ENCODE measurements at regions not wholly inside any gene's neighbourhood (a gene's known extent, or its start where the extent isn't known, plus 50 kb on each side); places are given as distances from the start of the nearest gene placed in this dataset.

DNA sequence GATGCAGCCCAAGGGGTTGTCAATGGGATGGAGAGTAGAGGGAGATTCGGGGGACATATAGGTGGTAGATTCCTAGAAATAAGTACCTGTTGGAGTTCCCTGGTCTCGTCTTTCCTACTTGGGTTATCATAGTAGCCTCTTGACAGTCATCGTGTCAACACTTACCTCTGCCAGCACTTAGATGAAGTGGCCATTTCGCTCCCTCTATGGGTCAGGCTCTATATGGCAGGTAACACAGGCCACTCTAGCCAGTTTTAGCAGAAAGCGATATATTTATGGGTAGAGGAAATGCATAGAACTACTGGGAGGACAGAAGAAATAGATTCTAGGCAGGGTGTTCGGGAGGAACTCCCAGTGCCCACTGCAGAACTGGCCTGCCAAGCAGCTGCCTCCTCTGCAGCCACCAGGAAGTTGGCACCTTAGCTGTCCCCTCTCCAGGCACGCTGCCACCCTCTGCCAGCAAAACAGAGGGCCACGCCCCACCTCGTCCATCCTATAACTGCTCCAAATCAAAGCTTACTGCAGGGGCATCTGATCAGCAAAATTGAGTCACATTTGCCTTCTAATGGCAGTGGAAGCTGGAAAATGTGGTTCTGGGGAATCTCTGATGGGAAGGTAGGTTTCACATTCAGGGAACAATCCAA lies 181.3 kb downstream of the INSIG2 start:
- DNase-seq (ENCODE audit: low read depth in 2 of 2), result no peak
- no peak for TF ChIP-seq CTCF (IDR thresholded peaks at IDR 0.05; ENCODE audit: low read depth, low read length)
- no peak overlapping the region for H3K4me3 ChIP-seq (replicated peaks in 1 of 2; ENCODE audit: low read depth in 2 of 2, low read length in 2 of 2)

- no peak for TF ChIP-seq CTCF (IDR thresholded peaks at IDR 0.05; ENCODE audit: low read depth, low read length)
- no peak overlapping the region for H3K4me3 ChIP-seq (replicated peaks in 1 of 2; ENCODE audit: low read depth in 2 of 2, low read length in 2 of 2)
Measured at GRCh38 chr2:118268268-118268667, 180.0 kb downstream of the INSIG2 start.

DNA sequence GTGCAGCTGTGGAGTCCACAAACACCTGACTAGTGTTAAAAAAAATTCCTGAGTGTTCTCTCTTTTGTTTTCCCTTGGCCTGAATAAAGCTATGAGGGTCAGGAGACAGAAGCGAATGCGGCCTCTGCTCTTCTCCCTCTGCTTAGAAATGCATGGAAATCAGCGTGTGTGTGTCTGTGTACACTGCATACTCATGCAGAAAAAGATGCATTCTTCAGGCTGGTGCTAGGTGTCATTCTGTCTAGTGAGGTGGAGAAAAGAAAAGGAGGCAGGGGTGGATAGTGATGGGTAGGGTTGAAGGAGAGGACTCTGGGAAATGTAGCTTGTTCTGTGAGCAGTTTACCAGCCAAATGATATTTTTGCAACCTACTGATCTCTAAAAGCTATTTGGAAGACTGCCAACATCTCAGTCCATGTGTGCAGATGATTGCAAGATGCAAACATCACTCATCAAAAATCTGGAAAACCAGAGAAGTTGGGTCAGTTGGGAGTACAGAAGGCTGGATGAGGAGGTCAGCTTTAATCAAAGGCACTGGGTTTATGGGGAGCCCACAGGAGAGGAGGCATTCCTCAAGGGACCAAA lies 177.7 kb downstream of the INSIG2 start:
- DNase-seq (ENCODE audit: low read depth in 2 of 2), result no peak

More at GRCh38 chr2:118268268-118268667, 180.0 kb downstream of the INSIG2 start:
- DNase-seq (ENCODE audit: low read depth in 2 of 2), result no peak

GRCh38 chr2:118264232-118264990 lies 176.1 kb downstream of the INSIG2 start:
- H3K4me3 ChIP-seq (replicated peaks in 1 of 2; ENCODE audit: low read depth in 2 of 2, low read length in 2 of 2), result no peak overlapping the region
- no peak for DNase-seq (ENCODE audit: low read depth in 2 of 2)
- TF ChIP-seq CTCF (IDR thresholded peaks at IDR 0.05; ENCODE audit: low read depth, low read length), result no peak

More for the DNA sequence above, 177.7 kb downstream of the INSIG2 start:
- no peak for TF ChIP-seq CTCF (IDR thresholded peaks at IDR 0.05; ENCODE audit: low read depth, low read length)
- H3K4me3 ChIP-seq (replicated peaks in 1 of 2; ENCODE audit: low read depth in 2 of 2, low read length in 2 of 2), result no peak overlapping the region

GRCh38 chr2:118257696-118258095 lies 169.4 kb downstream of the INSIG2 start:
- no peak for DNase-seq (ENCODE audit: low read depth in 2 of 2)
- H3K4me3 ChIP-seq (replicated peaks in 1 of 2; ENCODE audit: low read depth in 2 of 2, low read length in 2 of 2), result no peak overlapping the region
- TF ChIP-seq CTCF (IDR thresholded peaks at IDR 0.05; ENCODE audit: low read depth, low read length), result no peak

DNA sequence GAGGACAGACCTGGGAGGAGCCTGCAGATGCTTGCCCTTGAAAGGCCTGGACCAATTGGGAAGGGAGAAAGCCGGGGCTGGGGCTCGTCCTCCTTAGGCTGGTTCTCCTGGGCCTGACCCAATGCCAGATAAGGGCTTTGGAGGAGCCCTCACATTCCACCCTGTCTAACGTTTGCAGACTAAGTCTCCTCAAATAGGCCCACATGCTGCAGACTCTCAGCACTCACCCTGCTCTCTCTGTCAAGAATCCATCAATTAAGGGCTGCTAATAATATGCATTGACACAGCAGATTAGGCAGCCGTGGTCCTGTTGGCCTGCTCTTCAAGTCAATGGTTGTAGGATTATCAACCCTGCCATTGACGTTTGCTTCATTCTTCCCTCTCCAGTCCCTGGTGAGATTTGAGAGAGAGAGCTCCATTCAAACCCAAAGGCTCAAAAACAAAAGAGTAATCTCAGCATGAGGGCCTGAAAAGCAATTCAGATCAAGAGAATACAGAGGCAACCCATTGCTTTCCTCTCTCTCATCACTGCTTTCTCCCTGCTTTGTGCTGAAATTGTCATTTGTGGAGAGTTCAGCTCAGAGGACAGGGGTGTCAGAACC lies 167.6 kb downstream of the INSIG2 start:
- H3K4me3 ChIP-seq (replicated peaks in 1 of 2; ENCODE audit: low read depth in 2 of 2, low read length in 2 of 2), result no peak overlapping the region
- no peak for DNase-seq (ENCODE audit: low read depth in 2 of 2)
- no peak for TF ChIP-seq CTCF (IDR thresholded peaks at IDR 0.05; ENCODE audit: low read depth, low read length)

Measured in cardiac fibroblast (primary cell).